Left cardiac atrium (tissue), 4 donors: ENCODE measurements at regions not wholly inside any gene's neighbourhood (a gene's known extent, or its start where the extent isn't known, plus 50 kb on each side); places are given as distances from the start of the nearest gene placed in this dataset.
"Not testable (repeated sequence)": the region's sequence is repeated elsewhere in the genome, so short reads cannot be mapped to it uniquely, and the experiment has no call there.

Source experiments
- ATAC-seq, 2 donors: fragments of 200-7000 bp; cut with Tn5 transposase; one replicate each; pipeline ENCODE4 v1.9.1; 2020; ENCODE audit warnings: mild to moderate bottlenecking in 2 of 2, moderate library complexity in 2 of 2
- DNase-seq: peaks from one replicate; pipeline ENCODE4 v3.0.0-alpha.2; 2020
- intact Hi-C, 2 donors: fragments of 100-400 bp; cut with DNase I; formaldehyde crosslinking; loops; one replicate each; pipeline versions ENCODE4 v1.14.1 to v1.15.1; 2022 to 2023
- donor health status: DM: no; HTN: yes; CAD: no.
- donor health status: DM: no; HTN: yes; CAD: no; lungs with severe emphysema.
- donor health status: DM: yes; HTN: yes; CAD: no.
- donor health status: Dilated cardiomyopathy.

DNA sequence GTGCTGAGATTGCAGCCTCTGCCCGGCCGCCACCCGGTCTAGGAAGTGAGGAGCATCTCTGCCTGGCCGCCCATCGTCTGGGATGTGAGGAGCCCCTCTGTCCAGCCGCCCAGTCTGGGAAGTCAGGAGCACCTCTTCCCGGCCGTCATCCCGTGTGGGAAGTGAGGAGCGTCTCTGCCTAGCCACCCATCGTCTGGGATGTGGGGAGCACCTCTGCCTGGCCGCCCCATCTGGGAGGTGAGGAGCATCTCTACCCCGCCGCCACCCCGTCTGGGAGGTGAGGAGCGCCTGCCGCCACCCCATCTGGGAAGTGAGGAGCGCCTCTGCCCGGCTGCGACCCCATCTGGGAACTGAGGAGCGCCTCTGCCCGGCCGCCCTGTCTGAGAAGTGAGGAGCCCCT, 372.2 kb downstream of the TECRL start:
- DNase-seq, ATAC-seq, intact Hi-C loops: not testable (repeated sequence)

DNA sequence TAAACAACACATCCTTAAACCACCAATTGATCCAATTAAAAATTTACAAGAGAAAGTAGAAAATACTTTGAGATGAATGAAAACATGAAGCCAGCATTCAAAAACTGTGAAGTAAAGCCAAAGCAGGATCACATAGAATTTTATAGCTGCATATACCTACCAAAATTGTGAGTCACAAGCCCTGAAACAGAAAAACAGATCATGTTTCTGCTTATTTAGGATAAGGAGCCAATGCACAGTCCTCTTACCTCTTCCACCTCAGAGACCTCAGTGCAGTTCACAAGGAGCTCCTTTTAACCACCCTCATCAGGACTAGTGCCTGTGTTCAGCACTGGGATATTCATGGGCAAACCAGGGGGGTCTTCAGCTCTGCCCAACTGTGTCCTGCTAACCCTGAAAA, 386.7 kb downstream of the TECRL start:
- ATAC-seq (no peak), DNase-seq (no peak)
- intact Hi-C loops, result no loop called here

DNA sequence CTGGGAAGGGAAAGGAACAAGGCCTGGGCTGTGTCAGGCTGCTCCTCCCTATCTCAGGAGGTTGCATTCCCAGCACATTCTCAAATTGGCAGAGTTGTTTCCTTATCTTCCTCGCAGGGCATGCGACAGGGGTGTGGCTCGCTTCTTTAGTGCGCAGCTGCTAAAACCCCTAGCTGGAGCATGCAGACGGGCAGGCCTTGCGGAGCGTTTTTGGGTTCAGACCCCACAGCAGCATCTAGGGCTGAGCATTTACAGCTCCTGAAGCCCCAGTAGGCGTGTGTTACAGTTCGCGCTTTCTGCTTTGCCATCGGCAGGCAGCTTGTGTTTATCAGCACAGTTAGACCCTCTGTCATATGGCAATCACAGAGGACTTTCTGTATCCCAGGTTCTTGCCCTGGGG, 392.4 kb downstream of the TECRL start:
- intact Hi-C loops, result no loop called here
- ATAC-seq (peak in 1 of 2 donors; percentile 34), DNase-seq (no peak)

DNA sequence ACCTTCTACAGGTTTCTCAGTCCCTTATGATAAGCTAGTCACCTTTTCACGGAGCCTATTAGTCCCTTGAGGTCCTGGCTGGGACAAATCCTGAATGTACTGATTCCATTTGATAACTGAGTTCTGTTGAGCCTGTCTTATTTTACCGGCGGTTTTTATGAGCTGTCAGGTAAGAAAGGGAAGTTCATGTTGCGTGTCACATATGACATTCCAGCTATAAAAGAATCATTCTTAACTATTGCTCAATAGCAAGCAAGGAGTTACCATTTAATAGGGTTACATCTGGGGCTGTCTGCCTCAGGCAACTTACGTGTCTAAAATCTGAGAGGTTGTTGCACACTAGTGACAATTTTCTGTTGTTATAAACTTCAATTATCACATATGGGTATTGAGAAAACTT, 394.6 kb downstream of the TECRL start:
- DNase-seq, result no peak
- ATAC-seq, result no peak

GRCh38 chr4:64001229-64001898, 407.9 kb downstream of the TECRL start:
- no peak for DNase-seq
- no peak for ATAC-seq
- intact Hi-C loops, result no loop called here

More for the DNA sequence above, 394.6 kb downstream of the TECRL start:
- intact Hi-C loops, result no loop called here

DNA sequence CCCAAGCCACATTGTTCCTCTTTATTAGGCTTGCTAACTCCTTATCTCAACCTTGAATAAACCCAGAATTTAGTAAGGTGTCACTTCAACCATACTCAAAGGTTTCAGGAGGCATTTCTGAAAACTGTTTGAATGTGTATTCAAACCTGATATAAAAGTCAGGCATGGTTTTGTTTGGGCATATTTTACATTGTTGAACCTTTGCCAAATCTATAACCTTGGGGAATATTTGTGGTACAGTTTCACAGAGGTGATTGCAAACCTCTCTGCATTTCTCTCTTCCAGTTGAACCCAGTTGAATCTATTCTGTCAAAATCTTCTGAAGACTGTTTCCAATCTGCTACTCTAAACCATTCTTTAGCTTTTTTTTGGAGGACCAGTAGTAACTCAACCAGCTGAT, 409.0 kb downstream of the TECRL start:
- intact Hi-C loops, result no loop called here
- ATAC-seq (no peak), DNase-seq (no peak)

- no peak for DNase-seq
- ATAC-seq, result no peak
- intact Hi-C loops, result no loop called here
Observed at GRCh38 chr4:63986253-63986652, 423.0 kb downstream of the TECRL start.

DNA sequence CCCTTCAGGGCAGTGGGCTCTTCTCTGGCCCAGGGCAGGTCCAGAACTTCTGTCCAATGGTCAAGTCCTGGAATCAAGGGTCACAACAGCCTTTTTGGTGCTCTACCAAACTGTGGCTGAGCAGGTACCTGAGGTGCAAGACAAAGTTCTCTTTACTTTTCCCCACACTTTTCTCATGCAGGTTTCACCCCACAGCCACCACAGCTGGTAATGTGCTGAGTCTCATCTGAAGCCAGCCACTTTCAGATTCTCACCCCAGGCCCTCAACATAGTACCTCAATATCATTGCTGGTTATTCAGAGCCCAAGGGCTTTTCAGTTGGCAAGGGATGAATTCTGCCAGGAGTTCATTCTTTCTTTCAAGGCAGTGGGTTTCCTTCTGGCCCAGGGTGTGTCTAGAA, 426.0 kb downstream of the TECRL start:
- intact Hi-C loops, result no loop called here
- ATAC-seq (no peak), DNase-seq (no peak)

DNA sequence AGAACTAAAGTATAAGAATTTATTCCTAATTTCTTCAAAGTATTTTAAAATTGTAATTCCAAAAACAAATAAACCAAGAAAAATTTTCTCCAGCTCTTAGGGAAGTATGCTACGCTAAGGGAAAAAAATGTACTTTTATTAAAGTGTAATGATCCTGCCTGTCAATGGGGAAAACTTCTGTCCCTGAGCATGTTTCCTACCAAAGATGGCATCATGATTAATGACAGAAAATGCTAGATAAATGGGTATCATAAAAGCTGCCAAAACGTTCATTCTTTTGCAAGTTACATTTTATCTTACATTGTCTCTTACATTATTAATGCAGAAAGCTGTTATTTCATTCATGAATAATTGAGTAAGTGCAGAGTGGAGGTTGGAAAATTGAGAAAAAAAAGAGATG, 443.4 kb downstream of the TECRL start:
- ATAC-seq (no peak), DNase-seq (no peak)
- intact Hi-C loops, result no loop called here

- ATAC-seq, intact Hi-C loops, DNase-seq: not testable (repeated sequence)
Observed at GRCh38 chr4:63942706-63943286, 466.5 kb downstream of the TECRL start.

DNA sequence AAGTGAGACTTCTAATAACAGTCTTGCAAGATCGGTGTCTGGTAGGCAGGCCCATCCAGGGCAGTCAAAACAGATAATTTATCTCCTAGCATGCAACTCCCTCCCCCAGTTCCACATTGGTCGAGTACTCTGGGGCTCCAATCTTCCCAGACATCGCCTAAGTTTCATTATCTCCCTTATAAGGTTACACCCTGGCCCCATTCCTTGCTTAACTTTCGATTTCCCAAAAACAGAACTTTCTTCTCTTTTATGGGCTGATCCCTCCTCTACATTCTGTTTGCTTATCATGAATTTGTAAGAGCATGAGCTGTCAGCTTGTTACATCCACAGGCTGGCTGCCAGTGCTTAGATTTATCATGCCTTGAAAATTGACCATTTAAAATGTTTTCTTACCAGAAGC, 471.3 kb downstream of the TECRL start:
- intact Hi-C loops, result no loop called here
- DNase-seq (no peak), ATAC-seq (peak; percentile 47 to 98)

DNA sequence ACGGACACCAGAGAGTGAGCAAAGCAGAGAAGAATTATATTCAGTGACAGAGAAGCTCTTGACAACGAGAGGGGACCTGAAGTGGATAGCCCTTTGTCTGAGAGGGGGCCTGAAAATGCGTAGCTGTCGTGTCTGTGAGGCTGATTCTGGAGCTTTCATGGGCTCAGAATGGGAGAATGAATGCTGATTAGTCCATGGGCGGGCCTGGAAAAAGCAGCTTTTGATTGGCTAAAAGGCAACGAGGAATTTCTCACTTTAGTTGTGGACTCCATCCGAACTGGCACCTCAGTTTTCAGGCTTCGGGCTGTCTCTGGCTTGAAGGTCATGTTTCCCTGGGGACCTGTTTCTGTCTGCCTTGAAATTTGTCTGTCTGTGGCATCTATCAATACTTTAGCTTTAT, 487.1 kb downstream of the TECRL start:
- DNase-seq (no peak), ATAC-seq (no peak)
- intact Hi-C loops, result no loop called here

DNA sequence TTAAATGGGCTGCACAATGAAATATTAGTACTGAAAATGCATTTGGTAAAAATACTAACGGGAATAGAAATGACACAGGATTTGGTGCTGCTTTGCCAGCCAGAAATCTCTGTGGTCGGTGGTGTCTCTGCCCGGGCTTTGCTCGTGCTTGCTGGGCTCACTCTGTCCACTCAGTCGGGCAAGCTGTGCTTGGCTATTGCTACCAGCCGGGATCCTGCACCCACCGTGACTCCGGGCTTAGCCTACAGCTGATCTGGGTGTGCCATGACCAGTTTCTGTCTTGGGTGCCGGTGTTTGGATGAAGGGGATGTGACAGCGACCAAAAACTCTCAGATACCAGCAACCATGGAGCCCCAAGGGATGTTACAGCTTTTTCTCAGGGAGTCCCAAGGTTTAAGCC, 487.7 kb downstream of the TECRL start:
- intact Hi-C loops, result no loop called here
- no peak for ATAC-seq
- DNase-seq, result no peak

DNA sequence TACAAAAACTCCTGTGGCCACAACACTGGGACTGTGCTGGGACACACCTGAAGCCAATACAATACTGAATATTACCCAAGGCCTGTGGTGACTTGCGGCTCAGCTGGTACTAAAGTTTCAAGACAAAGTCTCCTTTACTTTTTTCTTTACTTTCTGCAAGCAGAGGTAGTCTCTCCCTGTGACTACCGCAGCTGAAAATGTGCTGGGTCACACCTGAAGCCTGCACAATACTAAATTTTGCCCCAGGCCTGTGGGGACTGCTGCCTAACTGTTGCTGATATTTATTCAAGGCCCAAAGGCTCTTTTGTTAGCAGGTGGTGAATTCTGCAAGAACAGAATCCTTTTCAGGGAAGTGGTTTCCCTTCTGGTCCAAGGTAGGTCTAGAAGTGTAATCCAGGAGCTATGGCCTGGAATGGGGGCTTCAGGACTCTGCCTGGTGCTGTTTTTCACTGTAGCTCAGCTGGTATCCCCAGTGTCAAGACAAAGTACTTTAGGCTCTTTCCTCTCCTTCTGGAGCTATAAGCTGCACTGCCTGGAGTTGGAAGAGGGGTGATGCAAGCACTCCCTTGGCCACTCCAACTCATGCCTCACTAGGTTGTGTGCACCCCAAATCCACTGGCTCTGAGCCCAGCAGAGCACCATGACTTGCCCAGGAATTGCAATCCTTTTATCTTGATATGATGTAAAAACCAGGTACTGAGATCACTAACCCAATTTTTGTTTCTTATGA, 489.4 kb downstream of the TECRL start:
- intact Hi-C loops, result no loop called here
- ATAC-seq (no peak), DNase-seq (no peak)

- DNase-seq (no peak), ATAC-seq (no peak)
- intact Hi-C loops, result no loop called here
Observed at GRCh38 chr4:63906660-63907183, 502.5 kb downstream of the TECRL start.

DNA sequence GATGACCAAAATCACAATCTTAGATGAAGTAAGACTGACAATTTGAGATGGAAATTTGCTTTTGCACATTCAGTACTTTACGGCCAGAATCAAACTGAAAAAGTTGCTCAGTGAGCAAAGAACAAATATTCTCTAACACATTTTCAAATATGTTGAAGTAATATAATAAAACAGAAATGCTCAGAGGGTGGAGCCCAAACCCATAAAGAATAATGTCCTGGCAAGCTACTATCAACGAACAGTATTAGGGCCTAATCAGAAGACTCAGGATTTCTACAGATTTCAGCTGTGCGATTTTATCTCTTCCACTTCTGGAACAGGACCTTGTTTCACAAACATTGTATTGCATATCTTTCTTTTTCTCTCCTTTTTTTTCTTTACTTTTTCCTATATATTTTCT, 505.0 kb downstream of the TECRL start:
- DNase-seq (no peak), ATAC-seq (no peak)
- intact Hi-C loops, result no loop called here

GRCh38 chr4:63901304-63901703, 507.9 kb downstream of the TECRL start:
- no peak for DNase-seq
- intact Hi-C loops, result no loop called here
- ATAC-seq, result no peak

- intact Hi-C loops, result no loop called here
- ATAC-seq (no peak), DNase-seq (no peak)
Observed at GRCh38 chr4:63898961-63899360, 510.3 kb downstream of the TECRL start.

DNA sequence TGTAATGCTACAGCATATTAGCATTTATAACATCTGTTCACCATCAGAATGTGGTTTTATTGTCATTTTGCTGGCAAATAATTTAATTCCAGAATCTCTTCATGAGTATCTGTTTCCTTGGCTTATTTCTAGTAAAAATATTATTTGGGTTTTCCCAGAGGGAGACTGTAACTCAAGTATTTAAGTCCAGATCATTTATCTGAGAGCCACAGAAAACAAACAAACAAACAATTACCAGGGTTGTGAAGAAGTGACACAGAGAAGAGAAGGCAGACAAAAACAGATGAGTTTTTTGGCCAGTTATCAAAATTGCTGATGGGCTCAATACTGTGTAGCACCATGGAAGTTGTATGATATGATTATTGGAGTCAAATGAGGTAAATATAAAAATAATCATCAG, 515.1 kb downstream of the TECRL start:
- DNase-seq (no peak), ATAC-seq (no peak)
- intact Hi-C loops, result no loop called here

- intact Hi-C loops, result no loop called here
Observed at GRCh38 chr4:63869370-63869769, 539.9 kb downstream of the TECRL start.

DNA sequence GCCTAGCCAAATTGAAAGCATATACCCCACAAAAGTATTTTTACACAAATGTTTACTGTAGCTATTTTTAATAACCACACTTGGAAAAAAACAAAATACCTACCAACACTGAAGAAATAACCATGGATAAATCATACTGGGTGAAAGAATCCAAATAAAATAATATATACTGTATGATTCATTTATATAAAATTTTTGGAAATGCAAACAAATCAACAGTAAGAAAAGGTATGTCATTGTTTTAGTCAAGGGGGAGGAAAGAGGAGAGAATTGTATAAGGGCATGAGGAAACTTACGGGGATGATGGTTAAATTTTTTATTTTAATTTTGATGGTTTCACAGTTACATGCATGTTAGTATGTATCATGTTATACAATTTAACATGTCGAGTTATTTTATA, 557.8 kb downstream of the TECRL start:
- no peak for DNase-seq
- intact Hi-C loops, result no loop called here
- ATAC-seq, result no peak

More at GRCh38 chr4:63869370-63869769, 539.9 kb downstream of the TECRL start:
- ATAC-seq (no peak), DNase-seq (no peak)
